Thyroid gland (tissue), 4 donors: ENCODE measurements at regions not wholly inside any gene's neighbourhood (a gene's known extent, or its start where the extent isn't known, plus 50 kb on each side); places are given as distances from the start of the nearest gene placed in this dataset.

Experiments used
- DNase-seq, 2 donors: peaks; one replicate each; pipeline ENCODE4 v3.0.0-alpha.2; 2019
- H3K27ac ChIP-seq, 3 donors: fragments of 200-600 bp; sonication (generic); 1 replicate in 2 of 3; 2 replicates in 1 of 3; pipeline ENCODE4 v1.5.1; 2016 to 2019; ENCODE audit warnings: mild to moderate bottlenecking in 1 of 3, moderate library complexity in 1 of 3
- H3K27me3 ChIP-seq: fragments of 200-600 bp; sonication (generic); one replicate; pipeline ENCODE4 v1.5.1; 2019
- H3K36me3 ChIP-seq, 2 donors: fragments of 200-600 bp; sonication (generic); one replicate each; pipeline ENCODE4 v1.5.1; 2016 to 2019
- H3K4me1 ChIP-seq, 2 donors: fragments of 200-600 bp; sonication (generic); one replicate each; pipeline ENCODE4 v1.5.1; 2017 to 2019
- H3K4me3 ChIP-seq, 3 donors: fragments of 200-600 bp; sonication (generic); replicated peaks in 1 of 3; 1 replicate in 2 of 3; 2 replicates in 1 of 3; pipeline ENCODE4 v1.5.1; 2016; ENCODE audit warnings: mild to moderate bottlenecking in 1 of 3
- H3K9me3 ChIP-seq: fragments of 200-600 bp; sonication (generic); one replicate; pipeline ENCODE4 v1.5.1; 2017
- CTCF ChIP-seq, 6 experiments: fragments of 200-600 bp in 3 of 6; fragments of 450-650 bp in 3 of 6; sonication (generic) in 3 of 6; IDR thresholded peaks; one replicate each; pipeline ENCODE4 v1.5.1; 2016 to 2019; ENCODE audit warnings: antibody characterized with exemption in 6 of 6, mild to moderate bottlenecking in 2 of 6, inconsistent platforms in 1 of 6, moderate library complexity in 1 of 6
- POLR2A ChIP-seq, 2 donors: fragments of 450-650 bp; IDR thresholded peaks; one replicate each; pipeline ENCODE4 v1.6.1; 2017; ENCODE audit warnings: antibody characterized with exemption in 2 of 2, mild to moderate bottlenecking in 2 of 2, moderate library complexity in 1 of 2
- WGBS, 2 donors: methylation state at CpG; one replicate each; pipeline ENCODE4 v1.1.5; 2017; 5-methylcytosine and 5-hydroxymethylcytosine counted together
- intact Hi-C: fragments of 100-400 bp; cut with DNase I; formaldehyde crosslinking; loops from one replicate; pipeline ENCODE4 v1.15.1; 2023

- intact Hi-C loops = no loop called here
- Histone ChIP-seq H3K4me1 (no peaks in the 10 kb centered on the region), H3K36me3 (no peaks in the 10 kb centered on the region), H3K27me3 (no peaks in the 10 kb centered on the region), H3K4me3 (no peak overlapping the region), H3K27ac (no peak overlapping the region), H3K9me3 (no peaks in the 10 kb centered on the region)
- no peak for DNase-seq
- 94 to 95% methylated on average over 3 of the region's 3 CpGs for WGBS, 2 donors
- TF ChIP-seq CTCF (IDR thresholded peaks at IDR 0.05) (no peak), POLR2A (IDR thresholded peaks at IDR 0.05) (no peak)
These were observed 126.6 kb upstream of the BET1 start for GRCh38 chr7:94130716-94131115.

- intact Hi-C loops = no loop called here
- no peak for DNase-seq
- 35 to 37% methylated on average over 4 of the region's 4 CpGs for WGBS, 2 donors
- Histone ChIP-seq H3K27ac (no peak overlapping the region), H3K36me3 (no peaks in the 10 kb centered on the region), H3K4me1 (no peaks in the 10 kb centered on the region), H3K4me3 (no peak overlapping the region), H3K9me3 (no peaks in the 10 kb centered on the region), H3K27me3 (no peaks in the 10 kb centered on the region)
- TF ChIP-seq POLR2A (IDR thresholded peaks at IDR 0.05) (no peak), CTCF (IDR thresholded peaks at IDR 0.05) (no peak)
These were observed 129.3 kb upstream of the BET1 start for GRCh38 chr7:94133460-94133859.

GRCh38 chr7:94135180-94135579 is 131.0 kb upstream of the BET1 start:
- H3K27ac ChIP-seq = no peak overlapping the region
- TF ChIP-seq CTCF (IDR thresholded peaks at IDR 0.05) = no peak
- TF ChIP-seq POLR2A (IDR thresholded peaks at IDR 0.05) = no peak
- 80 to 85% methylated on average over 1 of the region's 1 CpG for WGBS, 2 donors
- no peak overlapping the region for H3K4me3 ChIP-seq
- no peaks in the 10 kb centered on the region for H3K27me3 ChIP-seq
- no peak for DNase-seq
- no peaks in the 10 kb centered on the region for H3K9me3 ChIP-seq
- H3K36me3 ChIP-seq = no peaks in the 10 kb centered on the region
- no peaks in the 10 kb centered on the region for H3K4me1 ChIP-seq
- intact Hi-C loops = no loop called here

GRCh38 chr7:94142281-94142680 is 138.1 kb upstream of the BET1 start:
- intact Hi-C loops = no loop called here
- WGBS, 2 donors = 82 to 83% methylated on average over 2 of the region's 2 CpGs
- no peak overlapping the region for H3K27ac ChIP-seq

GRCh38 chr7:94145602-94146001 is 141.4 kb upstream of the BET1 start:
- H3K4me1 ChIP-seq = no peaks in the 10 kb centered on the region
- no peak overlapping the region for H3K27ac ChIP-seq
- no peak for DNase-seq
- no peaks in the 10 kb centered on the region for H3K9me3 ChIP-seq
- intact Hi-C loops = no loop called here
- 67 to 77% methylated on average over 2 of the region's 2 CpGs for WGBS, 2 donors
- no peaks in the 10 kb centered on the region for H3K27me3 ChIP-seq
- TF ChIP-seq CTCF (IDR thresholded peaks at IDR 0.05) (no peak), POLR2A (IDR thresholded peaks at IDR 0.05) (no peak)
- no peaks in the 10 kb centered on the region for H3K36me3 ChIP-seq
- no peak overlapping the region for H3K4me3 ChIP-seq

More at GRCh38 chr7:94142281-94142680, 138.1 kb upstream of the BET1 start:
- Histone ChIP-seq H3K36me3 (no peaks in the 10 kb centered on the region), H3K4me1 (no peaks in the 10 kb centered on the region), H3K27me3 (no peaks in the 10 kb centered on the region), H3K4me3 (no peak overlapping the region), H3K9me3 (no peaks in the 10 kb centered on the region)
- TF ChIP-seq POLR2A (IDR thresholded peaks at IDR 0.05) (no peak), CTCF (IDR thresholded peaks at IDR 0.05) (no peak)
- DNase-seq = no peak
